ENCODE measurements at regions not wholly inside any gene's neighbourhood (a gene's known extent, or its start where the extent isn't known, plus 50 kb on each side); places are given as distances from the start of the nearest gene placed in this dataset.

DNA sequence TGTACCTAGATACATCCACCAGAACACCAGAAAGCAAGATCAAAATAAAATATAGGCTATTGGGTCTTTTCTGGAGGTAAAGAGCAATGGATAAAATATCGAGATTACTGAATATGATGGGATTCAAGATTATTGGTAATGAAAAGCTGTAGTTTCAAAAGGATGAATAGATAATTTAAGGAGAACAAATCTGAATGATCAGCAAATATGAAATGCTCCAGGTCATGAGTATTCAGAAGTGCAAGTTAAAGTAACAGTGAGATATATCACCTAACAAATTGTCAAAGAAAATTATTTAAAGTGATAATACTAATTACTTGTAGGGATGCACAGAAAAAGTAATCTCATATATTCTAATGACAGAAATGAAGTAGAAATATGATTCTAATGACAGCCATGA, 409.6 kb upstream of the MDFIC2 start:
- H3K79me2 ChIP-seq (ENCODE audit: control insufficient read depth, insufficient read depth, low read length), result no peaks in the 10 kb centered on the region
- FAIRE-seq (no peak), DNase-seq (ENCODE audit: low read depth, low spot score) (no peak)
- no peaks in the 10 kb centered on the region for H4K20me1 ChIP-seq (replicated peaks; ENCODE audit: control insufficient read depth, extremely low read depth, insufficient read depth, low read length)
- no peak overlapping the region for H3K4me3 ChIP-seq (replicated peaks in 1 of 3; ENCODE audit: insufficient read depth in 1 of 3, low read depth in 1 of 3, low read length in 3 of 3)
- dilution Hi-C loops (cut with MboI; ENCODE audit: extremely low pct_ligation_motif_present, low sequenced_read_pairs), result no loop called here
- no peak overlapping the region for H2AFZ ChIP-seq (ENCODE audit: low read depth, low read length)
- no TSS peak for BruUV-seq (replicated peaks)
- H3K27ac ChIP-seq (ENCODE audit: insufficient read depth, low read depth, low read length), result no peak overlapping the region
- no peak overlapping the region for H3K4me2 ChIP-seq (ENCODE audit: insufficient read depth, low read length)
- no peaks in the 10 kb centered on the region for H3K9me1 ChIP-seq (replicated peaks; ENCODE audit: control insufficient read depth, extremely low read depth, insufficient read depth, low read length)
- no peaks in the 10 kb centered on the region for H3K9me3 ChIP-seq (replicated peaks; ENCODE audit: control insufficient read depth, insufficient read depth, low read length)
- no peaks in the 10 kb centered on the region for H3K4me1 ChIP-seq (ENCODE audit: control insufficient read depth, extremely low read depth, insufficient read depth, low read length)
- intact Hi-C loops (cut with micrococcal nuclease), result no loop called here
- no peak overlapping the region for H3K9ac ChIP-seq (replicated peaks; ENCODE audit: extremely low read depth, insufficient read depth, low read length)
- no peaks in the 10 kb centered on the region for H3K27me3 ChIP-seq (ENCODE audit: control insufficient read depth in 2 of 2, insufficient read depth in 2 of 2, low read length in 2 of 2)
- ChIA-PET POLR2A (no interaction called here), CTCF (no interaction called here)
- no peaks in the 10 kb centered on the region for H3K36me3 ChIP-seq (ENCODE audit: control insufficient read depth in 2 of 2, extremely low read depth in 1 of 2, insufficient read depth in 2 of 2, low read length in 2 of 2)
- TF ChIP-seq FOS (IDR thresholded peaks at IDR 0.05; ENCODE audit: borderline replicate concordance, insufficient read depth, low read length) (no peak), CTCF (IDR thresholded peaks at IDR 0.05; ENCODE audit: extremely low read depth in 1 of 2, insufficient read depth in 1 of 2, low read depth in 1 of 2, low read length in 2 of 2) (no peak), JUN (IDR thresholded peaks at IDR 0.05; ENCODE audit: borderline replicate concordance, insufficient read depth, insufficient read length, low read depth) (no peak), GATA2 (IDR thresholded peaks at IDR 0.05; ENCODE audit: insufficient read depth, insufficient read length, low read depth, low read length) (no peak), MAX (IDR thresholded peaks at IDR 0.05; ENCODE audit: insufficient read depth, insufficient read length) (no peak), EZH2 (IDR thresholded peaks at IDR 0.05; ENCODE audit: borderline replicate concordance, low read depth, low read length, severe bottlenecking) (no peak), POLR2AphosphoS5 (IDR thresholded peaks at IDR 0.05; ENCODE audit: insufficient read depth, low read depth, low read length) (no peak), POLR2A (IDR thresholded peaks at IDR 0.05; ENCODE audit: low read depth, low read length) (no peak), MYC (IDR thresholded peaks at IDR 0.05; ENCODE audit: low read depth, low read length) (no peak)

All from endothelial cell of umbilical vein (primary cell).